Right hindlimb (tissue), 1 donor: ENCODE measurements at regions not wholly inside any gene's neighbourhood (a gene's known extent, or its start where the extent isn't known, plus 50 kb on each side); places are given as distances from the start of the nearest gene placed in this dataset.

Experiments
- DNase-seq: peaks from one replicate; pipeline ENCODE4 v3.0.0-alpha.2; 2018

GRCh38 chr1:38327559-38327973 is 281.0 kb upstream of the POU3F1 start:
- DNase-seq: no peak

GRCh38 chr1:38326856-38327255 is 280.3 kb upstream of the POU3F1 start:
- no peak for DNase-seq

GRCh38 chr1:38326135-38326534 is 279.5 kb upstream of the POU3F1 start:
- DNase-seq: no peak

- DNase-seq: no peak
Observed at GRCh38 chr1:38312753-38313152, 266.2 kb upstream of the POU3F1 start.

GRCh38 chr1:38310079-38310478 is 263.5 kb upstream of the POU3F1 start:
- no peak for DNase-seq

GRCh38 chr1:38308780-38309179 is 262.2 kb upstream of the POU3F1 start:
- DNase-seq: no peak

- DNase-seq: no peak
Observed at GRCh38 chr1:38305666-38306065, 259.1 kb upstream of the POU3F1 start.

- no peak for DNase-seq
Observed at GRCh38 chr1:38303843-38304242, 257.2 kb upstream of the POU3F1 start.

- no peak for DNase-seq
Observed at GRCh38 chr1:38301040-38301439, 254.4 kb upstream of the POU3F1 start.

GRCh38 chr1:38300616-38301015 is 254.0 kb upstream of the POU3F1 start:
- no peak for DNase-seq

- no peak for DNase-seq
Observed at GRCh38 chr1:38297842-38298241, 251.2 kb upstream of the POU3F1 start.

- DNase-seq: no peak
Observed at GRCh38 chr1:38297246-38297645, 250.7 kb upstream of the POU3F1 start.

- DNase-seq: no peak
Observed at GRCh38 chr1:38296047-38296446, 249.5 kb upstream of the POU3F1 start.

GRCh38 chr1:38293567-38293966 is 247.0 kb upstream of the POU3F1 start:
- DNase-seq: no peak

GRCh38 chr1:38292969-38293368 is 246.4 kb upstream of the POU3F1 start:
- no peak for DNase-seq

GRCh38 chr1:38291906-38292521 is 245.4 kb upstream of the POU3F1 start:
- DNase-seq: no peak

GRCh38 chr1:38291336-38291735 is 244.7 kb upstream of the POU3F1 start:
- no peak for DNase-seq

GRCh38 chr1:38289034-38289433 is 242.4 kb upstream of the POU3F1 start:
- no peak for DNase-seq

- DNase-seq: no peak
Observed at GRCh38 chr1:38287547-38287946, 241.0 kb upstream of the POU3F1 start.

GRCh38 chr1:38287036-38287435 is 240.4 kb upstream of the POU3F1 start:
- no peak for DNase-seq

GRCh38 chr1:38285807-38286530 is 239.4 kb upstream of the POU3F1 start:
- DNase-seq: no peak

GRCh38 chr1:38284953-38285352 is 238.4 kb upstream of the POU3F1 start:
- no peak for DNase-seq

GRCh38 chr1:38283696-38284470 is 237.3 kb upstream of the POU3F1 start:
- DNase-seq: no peak

GRCh38 chr1:38279148-38279547 is 232.6 kb upstream of the POU3F1 start:
- no peak for DNase-seq
